Cardiac muscle cell (in vitro differentiated cells and primary cell): ENCODE measurements at regions not wholly inside any gene's neighbourhood (a gene's known extent, or its start where the extent isn't known, plus 50 kb on each side); places are given as distances from the start of the nearest gene placed in this dataset.

Experiments used
- DNase-seq, 2 donors: peaks; one replicate each; pipeline versions ENCODE4 v3.0.0 to v3.0.0-alpha.2; 2010 to 2017; ENCODE audit warnings: low read depth in 1 of 2, low spot score in 1 of 2
- H3K27ac ChIP-seq: fragments of 200-600 bp; sonication (generic); 2 replicates; pipeline ENCODE4 v1.5.1; 2016
- H3K27me3 ChIP-seq: fragments of 200-600 bp; sonication (generic); 2 replicates; pipeline ENCODE4 v1.6.0; 2016; ENCODE audit warnings: control low read depth
- H3K36me3 ChIP-seq: fragments of 200-600 bp; sonication (generic); 2 replicates; pipeline ENCODE4 v1.5.1; 2016; ENCODE audit warnings: control low read depth
- H3K4me1 ChIP-seq: fragments of 200-600 bp; sonication (generic); 2 replicates; pipeline ENCODE4 v1.8.1; 2017; ENCODE audit warnings: low read depth, mild to moderate bottlenecking, mixed run types
- H3K4me3 ChIP-seq: fragments of 200-600 bp; sonication (generic); 2 replicates; pipeline ENCODE4 v1.5.1; 2016; ENCODE audit warnings: mild to moderate bottlenecking
- H3K9me3 ChIP-seq: fragments of 200-600 bp; sonication (generic); 2 replicates; pipeline ENCODE4 v1.5.1; 2017; ENCODE audit warnings: low read depth, mild to moderate bottlenecking, control low read depth
- CTCF ChIP-seq: IDR thresholded peaks from 2 replicates; pipeline ENCODE4 v1.5.1; 2012; ENCODE audit warnings: low read depth, mild to moderate bottlenecking, low read length

- Histone ChIP-seq H3K27me3 (no peaks in the 10 kb centered on the region), H3K27ac (no peak overlapping the region), H3K36me3 (no peaks in the 10 kb centered on the region), H3K9me3 (no peaks in the 10 kb centered on the region), H3K4me1 (no peaks in the 10 kb centered on the region), H3K4me3 (no peak overlapping the region)
- no peak for TF ChIP-seq CTCF
- DNase-seq, result no peak
Measured at GRCh38 chr6:51509597-51509996, 577.8 kb downstream of the PKHD1 start.

GRCh38 chr6:51511081-51511480, 576.3 kb downstream of the PKHD1 start:
- H3K27me3 ChIP-seq, result no peaks in the 10 kb centered on the region
- H3K4me1 ChIP-seq, result no peaks in the 10 kb centered on the region
- no peak for DNase-seq
- H3K27ac ChIP-seq, result no peak overlapping the region
- no peaks in the 10 kb centered on the region for H3K36me3 ChIP-seq
- no peak overlapping the region for H3K4me3 ChIP-seq
- no peaks in the 10 kb centered on the region for H3K9me3 ChIP-seq
- no peak for TF ChIP-seq CTCF

- H3K36me3 ChIP-seq, result no peaks in the 10 kb centered on the region
- peaks cover 3% of the 10 kb centered on the region for H3K9me3 ChIP-seq
- H3K4me3 ChIP-seq, result no peak overlapping the region
- H3K27me3 ChIP-seq, result no peaks in the 10 kb centered on the region
- H3K4me1 ChIP-seq, result no peaks in the 10 kb centered on the region
- H3K27ac ChIP-seq, result no peak overlapping the region
- no peak for TF ChIP-seq CTCF
- no peak for DNase-seq
Measured at GRCh38 chr6:51513891-51514747, 573.3 kb downstream of the PKHD1 start.

- Histone ChIP-seq H3K27ac (no peak overlapping the region), H3K27me3 (no peaks in the 10 kb centered on the region), H3K36me3 (no peaks in the 10 kb centered on the region), H3K4me3 (no peak overlapping the region), H3K4me1 (no peaks in the 10 kb centered on the region), H3K9me3 (peaks cover 3% of the 10 kb centered on the region)
- no peak for TF ChIP-seq CTCF
- DNase-seq, result no peak
Measured at GRCh38 chr6:51514748-51515402, 572.5 kb downstream of the PKHD1 start.

GRCh38 chr6:51526049-51526448, 561.4 kb downstream of the PKHD1 start:
- Histone ChIP-seq H3K27ac (no peak overlapping the region), H3K4me1 (no peaks in the 10 kb centered on the region), H3K4me3 (no peak overlapping the region), H3K9me3 (no peaks in the 10 kb centered on the region), H3K27me3 (no peaks in the 10 kb centered on the region), H3K36me3 (no peaks in the 10 kb centered on the region)
- DNase-seq, result no peak
- TF ChIP-seq CTCF, result no peak
